Epithelial cell of proximal tubule (primary cell): ENCODE measurements at regions not wholly inside any gene's neighbourhood (a gene's known extent, or its start where the extent isn't known, plus 50 kb on each side); places are given as distances from the start of the nearest gene placed in this dataset.
A peak's percentile ranks its signal among the peaks of the same experiment; 100 is the strongest.
"Not testable (repeated sequence)": the region's sequence is repeated elsewhere in the genome, so short reads cannot be mapped to it uniquely, and the experiment has no call there.

Experiments
- DNase-seq: peaks from one replicate; pipeline ENCODE4 v3.0.0-alpha.2; 2011; ENCODE audit warnings: low read depth
- H3K4me3 ChIP-seq: 2 replicates; pipeline ENCODE4 v1.5.1; 2011; ENCODE audit warnings: low read depth, mild to moderate bottlenecking, low read length
- CTCF ChIP-seq: conservative IDR thresholded peaks from 2 replicates; pipeline ENCODE4 v1.5.1; 2012; ENCODE audit warnings: low read depth, mild to moderate bottlenecking, low read length

DNA sequence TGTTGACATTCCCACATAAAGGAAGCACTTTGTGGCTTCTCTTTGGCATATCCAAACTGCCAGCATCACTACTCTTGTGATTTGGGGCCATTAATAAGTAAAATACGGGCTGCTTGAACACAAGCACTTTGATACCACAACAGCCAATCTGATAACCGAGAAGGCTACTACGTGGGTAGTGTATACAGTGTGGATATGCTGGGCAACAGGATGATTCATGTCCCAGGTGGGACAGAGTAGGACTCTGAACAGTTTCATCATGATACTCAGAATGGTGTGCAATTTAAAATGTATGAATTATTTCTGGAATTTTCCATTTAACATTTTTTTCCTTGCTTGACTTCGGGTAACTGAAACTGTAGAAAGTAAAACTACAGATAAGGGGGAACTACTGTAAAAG lies 225.0 kb upstream of the DDHD1 start:
- no peak for TF ChIP-seq CTCF
- DNase-seq, result no peak
- H3K4me3 ChIP-seq, result no peak overlapping the region

GRCh38 chr14:53376064-53376463 lies 222.9 kb upstream of the DDHD1 start:
- DNase-seq, result no peak
- H3K4me3 ChIP-seq, result no peak overlapping the region
- no peak for TF ChIP-seq CTCF

DNA sequence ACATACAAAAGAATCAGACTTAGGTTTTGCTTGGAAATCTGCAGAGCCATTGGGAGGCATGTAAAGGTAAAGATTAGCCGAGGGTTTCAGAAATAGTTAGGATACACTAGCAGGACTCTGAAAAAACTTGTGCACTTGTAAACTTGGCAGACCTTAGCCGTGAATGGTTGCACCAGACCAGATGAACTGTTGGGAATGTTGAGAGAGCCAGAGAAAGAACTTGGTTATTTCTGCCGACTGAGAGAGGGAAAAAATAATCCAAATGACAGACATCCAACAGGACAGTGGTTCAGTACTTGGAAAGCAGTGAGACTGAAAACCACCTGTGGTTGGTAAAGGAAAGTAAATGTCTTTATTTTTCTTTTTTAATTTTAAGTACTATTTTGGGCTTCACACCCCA lies 222.5 kb upstream of the DDHD1 start:
- H3K4me3 ChIP-seq, result no peak overlapping the region
- TF ChIP-seq CTCF, result no peak
- no peak for DNase-seq

DNA sequence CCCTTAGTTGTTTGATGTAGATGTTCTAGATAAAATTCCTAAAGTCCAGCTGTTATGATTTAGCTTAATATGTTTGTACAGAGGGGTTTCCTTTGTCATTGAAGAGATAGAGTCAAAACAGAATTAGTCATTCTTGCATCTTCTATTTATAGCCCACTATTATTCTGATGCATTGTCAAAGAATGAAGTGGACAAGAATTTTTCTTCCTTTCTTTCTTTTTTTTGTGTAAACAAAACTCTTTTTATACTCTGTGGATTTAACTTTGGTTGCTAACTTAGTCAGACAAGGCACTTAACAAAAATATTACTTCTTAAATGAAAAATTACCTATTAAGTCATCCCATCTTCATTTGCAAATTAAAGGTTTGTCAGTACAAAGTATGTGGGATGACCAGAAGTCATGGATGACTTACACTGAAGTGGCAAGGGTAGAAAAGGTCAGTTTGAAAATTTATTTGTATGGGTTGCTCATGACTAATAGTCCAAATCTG lies 215.6 kb upstream of the DDHD1 start:
- no peak for TF ChIP-seq CTCF
- peak; percentile 13 for DNase-seq
- H3K4me3 ChIP-seq, result no peak overlapping the region

- TF ChIP-seq CTCF, result no peak
- DNase-seq, result no peak
- no peak overlapping the region for H3K4me3 ChIP-seq
Measured at GRCh38 chr14:53368066-53368465, 214.9 kb upstream of the DDHD1 start.

GRCh38 chr14:53367644-53368026 lies 214.5 kb upstream of the DDHD1 start:
- TF ChIP-seq CTCF, result no peak
- DNase-seq, result no peak
- no peak overlapping the region for H3K4me3 ChIP-seq

DNA sequence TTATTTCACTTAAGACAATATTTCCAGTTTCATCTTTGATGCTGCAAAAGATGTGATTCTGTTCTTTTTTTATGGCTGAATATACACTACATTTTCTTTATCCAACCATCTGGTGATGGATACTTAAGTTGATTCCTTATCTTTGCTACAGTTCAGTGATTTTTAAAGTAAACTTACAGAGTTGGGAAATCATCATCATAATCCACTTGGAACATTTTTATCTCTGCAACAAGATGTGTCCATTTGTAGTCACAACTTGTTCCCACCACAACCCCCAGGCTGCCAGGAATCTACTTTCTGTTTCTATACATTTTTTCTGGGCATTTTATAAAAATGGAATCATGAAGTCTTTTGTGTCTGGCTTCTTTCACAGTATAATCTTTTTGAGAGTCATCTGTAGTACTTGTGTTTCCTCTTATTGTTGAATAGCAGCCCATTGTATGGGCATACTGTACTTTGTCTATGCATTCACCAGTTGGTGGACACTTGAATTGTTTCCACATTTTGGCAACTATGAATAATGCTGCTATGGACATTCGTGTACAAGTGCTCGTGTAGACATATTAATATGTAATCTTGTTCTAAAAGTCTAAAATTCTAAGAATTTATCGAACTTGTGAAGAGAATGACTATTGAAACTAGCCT lies 212.5 kb upstream of the DDHD1 start:
- DNase-seq, result no peak
- no peak for TF ChIP-seq CTCF
- H3K4me3 ChIP-seq, result no peak overlapping the region

DNA sequence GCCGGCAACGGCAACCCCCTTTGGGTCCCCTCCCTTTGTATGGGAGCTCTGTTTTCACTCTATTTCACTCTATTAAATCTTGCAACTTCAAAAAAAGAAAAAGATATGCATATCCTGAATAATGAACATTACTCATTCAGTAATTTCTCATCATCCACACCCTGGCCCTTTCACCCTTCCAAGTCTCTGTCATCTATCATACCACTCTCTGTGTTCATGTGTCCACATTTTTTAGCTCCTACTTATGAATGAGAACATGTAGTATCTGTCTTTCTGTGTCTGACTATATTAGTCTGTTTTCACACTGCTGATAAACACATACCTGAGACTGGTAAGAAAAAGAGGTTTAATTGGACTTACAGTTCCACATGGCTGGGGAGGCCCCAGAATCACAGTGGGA lies 209.8 kb upstream of the DDHD1 start:
- not testable (repeated sequence) for H3K4me3 ChIP-seq, DNase-seq
